KBM-7 (cell line): ENCODE measurements at regions not wholly inside any gene's neighbourhood (a gene's known extent, or its start where the extent isn't known, plus 50 kb on each side); places are given as distances from the start of the nearest gene placed in this dataset.
A peak's percentile ranks its signal among the peaks of the same experiment; 100 is the strongest.

Experiments used
- DNase-seq: peaks from one replicate; pipeline ENCODE4 v3.0.0-alpha.2; 2015
- in situ Hi-C: fragments of 300-500 bp; cut with MboI; formaldehyde crosslinking; loops from 2 replicates; pipeline ENCODE4 v1.14.3; 2020; ENCODE audit warnings: low sequenced_read_pairs, low pct_unique_long_range_greater_than_20kb, mixed read lengths

- DNase-seq: no peak
- in situ Hi-C loops: no loop called here
Measured at GRCh38 chr20:60840971-60841370, 411.1 kb upstream of the CDH4 start.

GRCh38 chr20:60845146-60845545 is 406.9 kb upstream of the CDH4 start:
- in situ Hi-C loops: no loop called here
- no peak for DNase-seq

GRCh38 chr20:60851826-60852704 is 400.0 kb upstream of the CDH4 start:
- DNase-seq: peak; percentile 7
- in situ Hi-C loops: no loop called here

GRCh38 chr20:60857708-60858107 is 394.4 kb upstream of the CDH4 start:
- in situ Hi-C loops: no loop called here
- DNase-seq: no peak

- DNase-seq: no peak
- in situ Hi-C loops: no loop called here
Measured at GRCh38 chr20:60862601-60863000, 389.5 kb upstream of the CDH4 start.

- DNase-seq: no peak
- in situ Hi-C loops: no loop called here
Measured at GRCh38 chr20:60863548-60863947, 388.5 kb upstream of the CDH4 start.

- DNase-seq: no peak
- in situ Hi-C loops: no loop called here
Measured at GRCh38 chr20:60867589-60867988, 384.5 kb upstream of the CDH4 start.

- in situ Hi-C loops: no loop called here
Measured at GRCh38 chr20:60868316-60868891, 383.7 kb upstream of the CDH4 start.

GRCh38 chr20:60869087-60869486 is 383.0 kb upstream of the CDH4 start:
- in situ Hi-C loops: no loop called here
- no peak for DNase-seq

More at GRCh38 chr20:60868316-60868891, 383.7 kb upstream of the CDH4 start:
- no peak for DNase-seq

GRCh38 chr20:60869625-60870024 is 382.4 kb upstream of the CDH4 start:
- DNase-seq: no peak
- in situ Hi-C loops: no loop called here

- no peak for DNase-seq
- in situ Hi-C loops: no loop called here
Measured at GRCh38 chr20:60870040-60870439, 382.0 kb upstream of the CDH4 start.

GRCh38 chr20:60872224-60872623 is 379.8 kb upstream of the CDH4 start:
- in situ Hi-C loops: no loop called here

GRCh38 chr20:60877071-60877857 is 374.8 kb upstream of the CDH4 start:
- in situ Hi-C loops: no loop called here

More at GRCh38 chr20:60872224-60872623, 379.8 kb upstream of the CDH4 start:
- DNase-seq: no peak

GRCh38 chr20:60882836-60883235 is 369.2 kb upstream of the CDH4 start:
- DNase-seq: no peak
- in situ Hi-C loops: no loop called here

More at GRCh38 chr20:60877071-60877857, 374.8 kb upstream of the CDH4 start:
- no peak for DNase-seq

- no peak for DNase-seq
- in situ Hi-C loops: no loop called here
Measured at GRCh38 chr20:60883496-60883895, 368.6 kb upstream of the CDH4 start.

- no peak for DNase-seq
- in situ Hi-C loops: no loop called here
Measured at GRCh38 chr20:60884277-60884676, 367.8 kb upstream of the CDH4 start.

GRCh38 chr20:60888771-60889170 is 363.3 kb upstream of the CDH4 start:
- in situ Hi-C loops: no loop called here
- no peak for DNase-seq

- in situ Hi-C loops: no loop called here
- DNase-seq: no peak
Measured at GRCh38 chr20:60892095-60892813, 359.8 kb upstream of the CDH4 start.

- in situ Hi-C loops: no loop called here
- DNase-seq: no peak
Measured at GRCh38 chr20:60894091-60894490, 358.0 kb upstream of the CDH4 start.
